ENCODE measurements at regions not wholly inside any gene's neighbourhood (a gene's known extent, or its start where the extent isn't known, plus 50 kb on each side); places are given as distances from the start of the nearest gene placed in this dataset.

DNA sequence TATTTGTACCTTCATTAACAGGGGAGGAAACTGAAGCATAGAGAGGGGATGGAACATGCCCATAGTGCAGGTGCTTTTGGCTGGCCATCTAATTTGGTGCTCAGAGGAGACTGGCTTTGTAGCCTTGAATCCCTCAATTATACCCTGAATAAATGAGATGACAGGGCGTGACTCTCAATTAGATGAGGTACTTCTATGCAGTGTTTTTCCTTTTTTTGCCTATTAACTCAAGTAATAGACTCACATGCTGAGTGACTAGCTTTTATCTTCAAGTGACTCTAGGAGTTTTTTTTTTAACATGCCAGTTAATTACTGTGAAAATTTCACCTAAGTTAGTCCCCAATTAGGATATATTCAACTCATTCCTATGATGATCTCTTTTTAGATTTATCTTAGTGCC is 243.7 kb downstream of the DACT1 start:
- no peak for DNase-seq (ENCODE audit: low spot score in 2 of 2)
- intact Hi-C loops (cut with DNase I) = no loop called here
- no peaks in the 10 kb centered on the region for H3K36me3 ChIP-seq
- TF ChIP-seq, protein P1, sequence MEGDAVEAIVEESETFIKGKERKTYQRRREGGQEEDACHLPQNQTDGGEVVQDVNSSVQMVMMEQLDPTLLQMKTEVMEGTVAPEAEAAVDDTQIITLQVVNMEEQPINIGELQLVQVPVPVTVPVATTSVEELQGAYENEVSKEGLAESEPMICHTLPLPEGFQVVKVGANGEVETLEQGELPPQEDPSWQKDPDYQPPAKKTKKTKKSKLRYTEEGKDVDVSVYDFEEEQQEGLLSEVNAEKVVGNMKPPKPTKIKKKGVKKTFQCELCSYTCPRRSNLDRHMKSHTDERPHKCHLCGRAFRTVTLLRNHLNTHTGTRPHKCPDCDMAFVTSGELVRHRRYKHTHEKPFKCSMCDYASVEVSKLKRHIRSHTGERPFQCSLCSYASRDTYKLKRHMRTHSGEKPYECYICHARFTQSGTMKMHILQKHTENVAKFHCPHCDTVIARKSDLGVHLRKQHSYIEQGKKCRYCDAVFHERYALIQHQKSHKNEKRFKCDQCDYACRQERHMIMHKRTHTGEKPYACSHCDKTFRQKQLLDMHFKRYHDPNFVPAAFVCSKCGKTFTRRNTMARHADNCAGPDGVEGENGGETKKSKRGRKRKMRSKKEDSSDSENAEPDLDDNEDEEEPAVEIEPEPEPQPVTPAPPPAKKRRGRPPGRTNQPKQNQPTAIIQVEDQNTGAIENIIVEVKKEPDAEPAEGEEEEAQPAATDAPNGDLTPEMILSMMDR (IDR thresholded peaks at IDR 0.05) = no peak
- no peaks in the 10 kb centered on the region for H3K27me3 ChIP-seq
- no peak overlapping the region for H3K27ac ChIP-seq
- H3K4me1 ChIP-seq = no peaks in the 10 kb centered on the region
- no peak overlapping the region for H3K4me3 ChIP-seq
- H3K9me3 ChIP-seq = no peaks in the 10 kb centered on the region

DNA sequence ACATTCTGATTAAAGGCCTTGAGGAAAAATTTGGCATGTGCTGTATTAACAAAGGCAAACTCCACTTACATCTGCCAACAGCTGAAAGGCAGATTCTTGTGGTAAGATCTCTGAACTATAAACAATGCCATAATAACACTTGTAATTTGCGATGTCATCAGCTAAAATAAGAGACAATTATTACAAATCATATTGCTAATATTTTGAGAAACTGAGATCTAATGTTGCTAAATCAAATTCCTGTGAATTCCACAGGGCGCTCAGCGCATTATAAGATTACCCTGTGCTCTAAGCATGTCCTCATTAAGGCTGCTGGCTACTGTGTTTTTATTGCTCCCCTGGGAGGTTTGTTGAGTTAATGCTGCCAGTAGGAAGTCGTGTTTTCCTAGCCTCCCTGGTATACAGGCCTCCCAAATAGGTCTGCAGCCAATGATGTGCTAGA is 244.8 kb downstream of the DACT1 start:
- TF ChIP-seq, protein P1 (IDR thresholded peaks at IDR 0.05) = no peak
- Histone ChIP-seq H3K4me1 (no peaks in the 10 kb centered on the region), H3K9me3 (no peaks in the 10 kb centered on the region), H3K36me3 (no peaks in the 10 kb centered on the region), H3K4me3 (no peak overlapping the region), H3K27me3 (no peaks in the 10 kb centered on the region), H3K27ac (no peak overlapping the region)
- DNase-seq (ENCODE audit: low spot score in 2 of 2) = no peak
- intact Hi-C loops (cut with DNase I) = no loop called here

DNA sequence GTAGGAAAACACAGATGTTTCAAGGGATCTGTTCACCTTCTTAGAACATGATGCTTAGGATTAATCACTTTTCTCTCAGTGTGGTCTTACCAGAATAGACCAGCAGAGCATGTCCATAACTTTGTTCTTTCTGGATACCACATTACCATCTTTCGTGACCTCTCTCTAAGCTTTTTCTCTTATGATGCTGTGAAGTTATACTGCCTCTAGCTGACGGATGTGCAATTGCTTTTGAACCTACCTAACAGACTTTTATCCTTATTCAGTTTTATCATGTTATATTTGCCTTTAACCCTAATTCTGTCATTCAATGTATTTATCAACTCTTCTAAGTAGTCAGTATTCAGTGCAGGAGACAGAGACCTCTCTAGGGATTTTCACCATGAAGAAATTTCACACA is 246.7 kb downstream of the DACT1 start:
- DNase-seq (ENCODE audit: low spot score in 2 of 2) = no peak
- Histone ChIP-seq H3K9me3 (no peaks in the 10 kb centered on the region), H3K27me3 (no peaks in the 10 kb centered on the region), H3K36me3 (no peaks in the 10 kb centered on the region), H3K27ac (no peak overlapping the region), H3K4me3 (no peak overlapping the region), H3K4me1 (no peaks in the 10 kb centered on the region)
- TF ChIP-seq, protein P1 (IDR thresholded peaks at IDR 0.05) = peak in 1 of 3 experiments; percentile 20
- intact Hi-C loops (cut with DNase I) = no loop called here

DNA sequence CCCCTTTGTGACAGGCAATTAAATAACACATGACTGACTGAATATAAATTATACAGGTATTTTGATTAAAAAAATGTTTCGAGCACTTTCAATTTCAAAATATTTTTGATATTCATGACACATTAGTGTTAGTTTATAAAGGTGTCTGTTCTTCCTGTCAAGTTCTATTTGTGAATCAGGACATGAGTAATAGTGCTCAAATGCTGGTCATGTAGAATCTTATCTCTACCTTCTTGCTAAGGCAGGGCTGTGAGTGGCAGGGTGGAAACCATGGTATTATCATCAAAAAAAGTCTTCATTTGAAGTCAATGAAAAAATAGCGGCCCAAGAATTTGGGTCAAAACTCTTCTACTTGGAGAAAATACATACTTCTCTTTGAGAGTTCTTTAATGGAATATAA is 250.2 kb downstream of the DACT1 start:
- no peak overlapping the region for H3K4me3 ChIP-seq
- no peak overlapping the region for H3K27ac ChIP-seq
- H3K4me1 ChIP-seq = no peaks in the 10 kb centered on the region
- no peaks in the 10 kb centered on the region for H3K9me3 ChIP-seq
- H3K27me3 ChIP-seq = no peaks in the 10 kb centered on the region
- intact Hi-C loops (cut with DNase I) = no loop called here
- TF ChIP-seq, protein P1 (IDR thresholded peaks at IDR 0.05) = no peak
- DNase-seq (ENCODE audit: low spot score in 2 of 2) = no peak
- no peaks in the 10 kb centered on the region for H3K36me3 ChIP-seq

DNA sequence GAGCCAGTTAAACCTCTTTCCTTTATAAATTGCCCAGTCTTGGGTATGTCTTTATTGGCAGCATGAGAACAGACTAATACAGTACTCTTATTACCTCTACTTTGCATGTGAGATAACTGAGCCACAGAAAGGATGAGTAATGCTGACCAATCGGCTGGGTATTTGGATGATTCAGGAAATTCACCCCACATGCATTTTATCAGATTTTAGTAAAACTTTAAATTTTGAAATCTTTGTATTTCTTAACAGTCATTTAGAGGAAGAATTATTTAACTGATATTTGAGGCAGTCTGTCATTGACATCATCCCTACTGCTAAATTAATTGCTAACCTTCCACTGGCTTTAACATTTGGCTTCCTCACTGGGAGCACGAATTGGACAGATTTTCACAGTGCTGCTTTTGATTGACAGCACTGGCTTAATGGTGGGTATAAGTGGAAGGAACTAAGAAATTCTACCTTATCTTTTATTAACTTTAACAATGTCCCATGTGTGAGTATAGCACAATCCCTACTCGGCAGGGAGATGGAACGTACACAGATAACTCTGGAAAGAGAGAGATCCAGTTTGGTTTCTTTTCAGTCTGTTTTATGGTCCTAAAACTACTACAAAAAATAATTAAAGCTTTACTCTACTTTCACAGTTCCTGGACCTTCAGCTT is 261.0 kb downstream of the DACT1 start:
- H3K27me3 ChIP-seq = no peaks in the 10 kb centered on the region
- TF ChIP-seq, protein P1 (IDR thresholded peaks at IDR 0.05) = no peak
- no peaks in the 10 kb centered on the region for H3K9me3 ChIP-seq
- no peak for DNase-seq (ENCODE audit: low spot score in 2 of 2)
- H3K4me1 ChIP-seq = no peaks in the 10 kb centered on the region
- no peak overlapping the region for H3K4me3 ChIP-seq
- H3K27ac ChIP-seq = no peak overlapping the region
- H3K36me3 ChIP-seq = no peaks in the 10 kb centered on the region
- intact Hi-C loops (cut with DNase I) = no loop called here

DNA sequence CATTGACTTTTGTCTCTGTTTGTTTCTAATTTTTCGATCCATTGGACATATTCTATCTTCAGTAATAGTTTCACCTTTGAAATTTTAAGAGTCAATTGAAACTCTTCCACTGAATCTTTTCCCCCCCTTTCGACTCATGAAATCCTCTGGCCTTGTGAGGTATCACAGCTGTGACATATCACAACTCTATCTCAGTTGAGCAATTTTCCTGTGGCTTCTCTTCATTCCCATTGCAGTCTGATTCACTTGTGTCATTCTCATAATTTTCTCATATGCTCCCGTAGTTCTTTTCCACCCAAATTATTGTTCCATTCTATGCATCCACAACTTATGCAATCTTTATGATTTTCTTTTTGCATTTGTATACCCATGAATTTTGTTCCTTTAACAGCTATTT is 261.6 kb downstream of the DACT1 start:
- Histone ChIP-seq H3K4me1 (no peaks in the 10 kb centered on the region), H3K36me3 (no peaks in the 10 kb centered on the region), H3K27me3 (no peaks in the 10 kb centered on the region), H3K9me3 (no peaks in the 10 kb centered on the region), H3K4me3 (no peak overlapping the region), H3K27ac (no peak overlapping the region)
- TF ChIP-seq, protein P1 (IDR thresholded peaks at IDR 0.05) = no peak
- DNase-seq (ENCODE audit: low spot score in 2 of 2) = no peak
- intact Hi-C loops (cut with DNase I) = no loop called here
